CD4-positive, alpha-beta T cell (primary cell): ENCODE measurements at regions not wholly inside any gene's neighbourhood (a gene's known extent, or its start where the extent isn't known, plus 50 kb on each side); places are given as distances from the start of the nearest gene placed in this dataset.

Source experiments
- ATAC-seq: fragments of 200-7000 bp; cut with Tn5 transposase; one replicate; pipeline ENCODE4 v1.10.0; 2022; ENCODE audit warnings: mild to moderate bottlenecking; ENCODE audit not compliant: poor library complexity
- CTCF ChIA-PET: fragments of 350-600 bp; sonication (Branson Sonifier 250); formaldehyde crosslinking; loops from one replicate; lab custom pipeline; 2021; ENCODE audit warnings: antibody characterized with exemption, inconsistent platforms; lab: Charles Lee
- POLR2A ChIA-PET: fragments of 350-600 bp; sonication (Branson Sonifier 250); formaldehyde crosslinking; loops from one replicate; lab custom pipeline; 2021; ENCODE audit warnings: antibody characterized with exemption, inconsistent platforms; lab: Charles Lee
- DNase-seq, 14 experiments: peaks; one replicate each; pipeline ENCODE4 v3.0.0-alpha.2; 2013 to 2020; ENCODE audit warnings: mixed read lengths in 2 of 14
- H3K27ac ChIP-seq, 2 donors: one replicate each; pipeline versions ENCODE4 v1.5.1 to v1.7.0; 2013; ENCODE audit warnings: low read length in 2 of 2, low read depth in 1 of 2, mild to moderate bottlenecking in 1 of 2
- H3K27me3 ChIP-seq, 2 experiments: 1 replicate in 1 of 2; 2 replicates in 1 of 2; pipeline versions ENCODE4 v1.6.1 to v1.7.0; 2013; ENCODE audit warnings: low read length in 2 of 2, control low read depth in 1 of 2, mild to moderate bottlenecking in 1 of 2, moderate library complexity in 1 of 2; ENCODE audit not compliant: insufficient read depth in 2 of 2, control insufficient read depth in 1 of 2
- H3K36me3 ChIP-seq: one replicate; pipeline ENCODE4 v1.6.1; 2013; ENCODE audit warnings: low read length, control low read depth; ENCODE audit not compliant: insufficient read depth
- H3K4me1 ChIP-seq: one replicate; pipeline ENCODE4 v1.6.1; 2013; ENCODE audit warnings: low read length, control low read depth; ENCODE audit not compliant: insufficient read depth
- H3K4me3 ChIP-seq: one replicate; pipeline ENCODE4 v1.5.1; 2013; ENCODE audit warnings: mild to moderate bottlenecking, low read length, moderate library complexity
- H3K9me3 ChIP-seq, 2 experiments: 1 replicate in 1 of 2; 2 replicates in 1 of 2; pipeline versions ENCODE4 v1.6.1 to v1.7.0; 2013; ENCODE audit warnings: low read length in 2 of 2, mild to moderate bottlenecking in 2 of 2, control low read depth in 1 of 2, moderate library complexity in 1 of 2; ENCODE audit not compliant: control insufficient read depth in 1 of 2, insufficient read depth in 1 of 2
- H3K27ac Mint-ChIP-seq: one replicate; pipeline ENCODE4 v1.8.0; 2020; ENCODE audit warnings: mixed read lengths
- H3K27me3 Mint-ChIP-seq: one replicate; pipeline ENCODE4 v1.8.0; 2021; ENCODE audit warnings: mixed read lengths
- H3K36me3 Mint-ChIP-seq: one replicate; pipeline ENCODE4 v1.8.0; 2021; ENCODE audit warnings: low read depth, mixed read lengths
- H3K4me1 Mint-ChIP-seq: one replicate; pipeline ENCODE4 v1.8.0; 2021; ENCODE audit warnings: low read depth, mixed read lengths
- H3K4me3 Mint-ChIP-seq: one replicate; pipeline ENCODE4 v1.8.0; 2020; ENCODE audit warnings: mild to moderate bottlenecking, mixed read lengths
- H3K9me3 Mint-ChIP-seq: one replicate; pipeline ENCODE4 v1.8.0; 2020; ENCODE audit warnings: mixed read lengths
- CTCF ChIP-seq: fragments of 200-600 bp; IDR thresholded peaks from one replicate; pipeline ENCODE4 v1.8.0; 2022; ENCODE audit warnings: antibody characterized with exemption, mild to moderate bottlenecking
- intact Hi-C, 2 experiments: fragments of 100-400 bp; cut with DNase I in 1 of 2; cut with micrococcal nuclease in 1 of 2; formaldehyde crosslinking; loops; one replicate each; pipeline versions ENCODE4 v1.15.1 to v1.9.0; 2023 to 2025; cut with DNase I, micrococcal nuclease

GRCh38 chr3:128556907-128557306 is 63.9 kb upstream of the GATA2 start:
- intact Hi-C loops: no loop called here
- CTCF ChIA-PET: no interaction called here
- no peak overlapping the region for H3K4me3 Mint-ChIP-seq

GRCh38 chr3:128556384-128556783 is 63.4 kb upstream of the GATA2 start:
- no peaks in the 10 kb centered on the region for H3K36me3 Mint-ChIP-seq
- peaks cover 78% of the 10 kb centered on the region for H3K27me3 Mint-ChIP-seq
- intact Hi-C loops: no loop called here
- peaks cover 29 to 54% of the 10 kb centered on the region in 2 experiments for H3K27me3 ChIP-seq
- no peak overlapping the region for H3K27ac Mint-ChIP-seq
- no peak for DNase-seq
- peaks cover 5% of the 10 kb centered on the region for H3K4me1 ChIP-seq
- no peak for TF ChIP-seq CTCF
- no peak for ATAC-seq
- CTCF ChIA-PET: no interaction called here
- peaks cover 0 to 4% of the 10 kb centered on the region in 2 experiments for H3K9me3 ChIP-seq
- H3K4me1 Mint-ChIP-seq: peaks cover 13% of the 10 kb centered on the region
- no peaks in the 10 kb centered on the region for H3K36me3 ChIP-seq
- no peak overlapping the region for H3K4me3 Mint-ChIP-seq
- H3K27ac ChIP-seq: no peak overlapping the region
- no peak overlapping the region for H3K4me3 ChIP-seq
- POLR2A ChIA-PET: no interaction called here
- no peaks in the 10 kb centered on the region for H3K9me3 Mint-ChIP-seq

More at GRCh38 chr3:128556907-128557306, 63.9 kb upstream of the GATA2 start:
- H3K27ac ChIP-seq: no peak overlapping the region
- no peak for DNase-seq
- H3K4me1 ChIP-seq: peaks cover 5% of the 10 kb centered on the region
- peaks cover 0 to 4% of the 10 kb centered on the region in 2 experiments for H3K9me3 ChIP-seq
- no peak for TF ChIP-seq CTCF
- H3K4me3 ChIP-seq: no peak overlapping the region
- H3K36me3 ChIP-seq: no peaks in the 10 kb centered on the region
- POLR2A ChIA-PET: no interaction called here
- ATAC-seq: no peak
- no peaks in the 10 kb centered on the region for H3K36me3 Mint-ChIP-seq
- H3K27me3 Mint-ChIP-seq: peaks cover 77% of the 10 kb centered on the region
- H3K4me1 Mint-ChIP-seq: peaks cover 13% of the 10 kb centered on the region
- H3K27ac Mint-ChIP-seq: no peak overlapping the region
- H3K9me3 Mint-ChIP-seq: no peaks in the 10 kb centered on the region
- peaks cover 29 to 50% of the 10 kb centered on the region in 2 experiments for H3K27me3 ChIP-seq

DNA sequence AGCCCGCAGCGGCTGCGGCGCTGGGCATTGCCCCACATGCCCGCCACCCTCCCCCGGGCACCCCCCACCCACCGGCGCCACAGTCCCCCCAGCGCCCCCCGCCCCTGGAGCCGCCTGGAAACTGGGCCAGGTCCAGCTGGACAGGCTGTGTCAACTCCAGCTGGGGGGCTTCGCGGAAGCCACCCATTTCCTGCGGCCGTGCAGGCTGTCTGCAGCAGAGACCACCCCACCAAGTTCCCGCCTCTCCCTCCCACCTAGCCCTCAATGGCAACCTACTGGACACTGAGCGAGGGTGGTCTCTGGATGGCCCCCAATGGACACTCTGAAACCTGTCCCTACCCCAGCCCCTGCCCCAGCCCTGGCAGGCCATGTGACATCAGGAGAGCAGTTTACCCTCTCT is 62.8 kb upstream of the GATA2 start:
- peaks cover 27 to 54% of the 10 kb centered on the region in 2 experiments for H3K27me3 ChIP-seq
- peaks cover 0 to 4% of the 10 kb centered on the region in 2 experiments for H3K9me3 ChIP-seq
- no peak for ATAC-seq
- Mint-ChIP-seq H3K36me3 (no peaks in the 10 kb centered on the region), H3K4me1 (peaks cover 13% of the 10 kb centered on the region), H3K4me3 (no peak overlapping the region), H3K27me3 (peaks cover 77% of the 10 kb centered on the region), H3K9me3 (no peaks in the 10 kb centered on the region), H3K27ac (no peak overlapping the region)
- H3K4me3 ChIP-seq: no peak overlapping the region
- H3K36me3 ChIP-seq: no peaks in the 10 kb centered on the region
- intact Hi-C loops: no loop called here
- POLR2A ChIA-PET: no interaction called here
- no peak overlapping the region for H3K27ac ChIP-seq
- CTCF ChIA-PET: no interaction called here
- no peak for TF ChIP-seq CTCF
- no peak for DNase-seq
- peaks cover 5% of the 10 kb centered on the region for H3K4me1 ChIP-seq
